H1 (cell line): ENCODE measurements at regions not wholly inside any gene's neighbourhood (a gene's known extent, or its start where the extent isn't known, plus 50 kb on each side); places are given as distances from the start of the nearest gene placed in this dataset.

Experiments used
- CHD2 ChIP-seq: IDR thresholded peaks from 2 replicates; pipeline ENCODE4 v1.6.1; 2012; ENCODE audit warnings: low read length, improper control_type of control experiment
- EGR1 ChIP-seq: IDR thresholded peaks from 2 replicates; pipeline ENCODE4 v1.6.1; 2011; ENCODE audit warnings: low read depth, low read length, borderline replicate concordance
- EP300 ChIP-seq, 2 experiments: IDR thresholded peaks; 1 replicate in 1 of 2; 2 replicates in 1 of 2; pipeline ENCODE4 v1.6.1; 2011 to 2012; ENCODE audit warnings: low read depth in 2 of 2, low read length in 2 of 2, mild to moderate bottlenecking in 2 of 2, borderline replicate concordance in 1 of 2, inconsistent platforms in 1 of 2, moderate library complexity in 1 of 2
- GTF2F1 ChIP-seq: IDR thresholded peaks from 2 replicates; pipeline ENCODE4 v1.6.1; 2012; ENCODE audit warnings: low read depth, low read length, improper control_type of control experiment, borderline replicate concordance
- KDM1A ChIP-seq: fragments of 200-600, 300-600 bp; sonication (generic); IDR thresholded peaks from 2 replicates; pipeline ENCODE4 v1.7.1; 2016; ENCODE audit warnings: mild to moderate bottlenecking, low read length, borderline replicate concordance

GRCh38 chrX:40359593-40359992 is 221.2 kb upstream of the ATP6AP2 start (continued):
- no peak for TF ChIP-seq GTF2F1
- no peak for TF ChIP-seq KDM1A
- TF ChIP-seq EP300 (IDR thresholded peaks at IDR 0.05; ENCODE audit: borderline replicate concordance in 1 of 2, low read depth in 2 of 2, low read length in 2 of 2) = no peak
- no peak for TF ChIP-seq CHD2
- TF ChIP-seq EGR1 = no peak
- TF ChIP-seq, all 59 proteins: peak for 0
